ENCODE measurements at regions not wholly inside any gene's neighbourhood (a gene's known extent, or its start where the extent isn't known, plus 50 kb on each side); places are given as distances from the start of the nearest gene placed in this dataset.

DNA sequence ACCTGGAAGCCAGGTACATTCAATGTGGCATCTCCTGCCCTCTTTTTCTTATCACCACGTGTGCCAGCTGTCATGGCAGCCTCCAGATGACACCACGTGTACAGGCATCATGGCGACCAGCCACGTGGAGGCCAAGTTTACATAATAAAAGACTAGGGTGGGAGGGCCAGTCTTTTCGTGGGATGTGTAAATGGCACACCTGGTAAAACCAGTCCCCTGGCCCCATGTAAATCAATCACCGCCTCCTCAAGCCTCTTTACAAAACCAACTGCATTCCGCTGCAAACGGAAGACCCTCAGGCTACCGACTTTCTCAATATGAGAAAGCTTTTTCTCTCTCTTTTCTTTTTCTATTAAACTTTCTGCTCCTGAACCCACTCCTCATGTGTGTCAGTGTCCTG lies 65.1 kb upstream of the PHF14 start:
- BruUV-seq (replicated peaks) = no TSS peak
- H2AFZ ChIP-seq (replicated peaks; ENCODE audit: low read length, poor library complexity) = no peak overlapping the region
- intact Hi-C loops (cut with micrococcal nuclease) = no loop called here

More for the DNA sequence above, 65.1 kb upstream of the PHF14 start:
- WGBS, 2 experiments (ENCODE audit: extremely low coverage in 2 of 2, insufficient read length in 1 of 2) = no CpG with 5 or more reads among the region's 9 CpGs
- Histone ChIP-seq H3K27ac (ENCODE audit: insufficient read depth, low read length) (no peak overlapping the region), H3K4ac (ENCODE audit: low read depth, low read length) (no peak overlapping the region), H4K8ac (ENCODE audit: low read depth in 2 of 2, low read length in 2 of 2) (no peak overlapping the region), H2AK9ac (replicated peaks; ENCODE audit: low read depth, low read length, poor library complexity) (no peak overlapping the region), H3K27me3 (ENCODE audit: control insufficient read depth, insufficient read depth, low read length) (no peaks in the 10 kb centered on the region), H3K23ac (ENCODE audit: low read depth, low read length) (no peak overlapping the region), H2BK5ac (ENCODE audit: low read depth, low read length, poor library complexity, severe bottlenecking) (no peak overlapping the region), H3K4me3 (ENCODE audit: insufficient read depth, low read depth, low read length) (no peak overlapping the region), H3K79me1 (ENCODE audit: low read depth in 1 of 2, low read length in 2 of 2) (no peaks in the 10 kb centered on the region), H4K20me1 (ENCODE audit: insufficient read depth, low read length) (no peaks in the 10 kb centered on the region), H3K14ac (replicated peaks; ENCODE audit: low read depth, low read length) (no peak overlapping the region), H3K56ac (ENCODE audit: extremely low read depth, insufficient read depth, low read length) (no peak overlapping the region), H3K36me3 (ENCODE audit: control insufficient read depth, insufficient read depth, low read length) (no peaks in the 10 kb centered on the region), H3K9ac (ENCODE audit: low read depth, low read length) (no peak overlapping the region), H3K18ac (ENCODE audit: low read depth, low read length) (no peak overlapping the region), H2BK20ac (ENCODE audit: low read depth, low read length) (no peak overlapping the region), H2AK5ac (ENCODE audit: low read depth, low read length) (no peak overlapping the region), H3K4me1 (ENCODE audit: control insufficient read depth, insufficient read depth, low read length) (no peaks in the 10 kb centered on the region), H2BK15ac (ENCODE audit: low read depth, low read length) (no peak overlapping the region), H3K4me2 (ENCODE audit: low read depth, low read length) (no peak overlapping the region), H4K5ac (ENCODE audit: low read depth, low read length) (no peak overlapping the region), H3K9me3 (ENCODE audit: control insufficient read depth, insufficient read depth, low read length) (no peaks in the 10 kb centered on the region), H2BK120ac (ENCODE audit: low read depth, low read length) (no peak overlapping the region), H4K91ac (ENCODE audit: insufficient read depth, low read depth, low read length) (no peak overlapping the region), H3K9me1 (ENCODE audit: insufficient read depth, low read length) (no peaks in the 10 kb centered on the region)
- no peak for ATAC-seq (ENCODE audit: low read depth)
- DNase-seq = no peak
- ChIA-PET POLR2A (ENCODE audit: unreplicated experiment) (no interaction called here), CTCF (no interaction called here)
- TF ChIP-seq MAZ (IDR thresholded peaks at IDR 0.05; ENCODE audit: borderline replicate concordance, low read depth, low read length) (no peak), NFE2L2 (IDR thresholded peaks at IDR 0.05; ENCODE audit: low read depth, low read length) (no peak), CEBPB (IDR thresholded peaks at IDR 0.05; ENCODE audit: low read depth, low read length) (no peak), RFX5 (IDR thresholded peaks at IDR 0.05; ENCODE audit: low read depth, low read length) (no peak), BHLHE40 (IDR thresholded peaks at IDR 0.05; ENCODE audit: low read depth, low read length) (no peak), RAD21 (IDR thresholded peaks at IDR 0.05; ENCODE audit: low read length) (no peak), POLR2A (IDR thresholded peaks at IDR 0.05; ENCODE audit: low read depth, low read length) (no peak)
- TF ChIP-seq, protein P1, sequence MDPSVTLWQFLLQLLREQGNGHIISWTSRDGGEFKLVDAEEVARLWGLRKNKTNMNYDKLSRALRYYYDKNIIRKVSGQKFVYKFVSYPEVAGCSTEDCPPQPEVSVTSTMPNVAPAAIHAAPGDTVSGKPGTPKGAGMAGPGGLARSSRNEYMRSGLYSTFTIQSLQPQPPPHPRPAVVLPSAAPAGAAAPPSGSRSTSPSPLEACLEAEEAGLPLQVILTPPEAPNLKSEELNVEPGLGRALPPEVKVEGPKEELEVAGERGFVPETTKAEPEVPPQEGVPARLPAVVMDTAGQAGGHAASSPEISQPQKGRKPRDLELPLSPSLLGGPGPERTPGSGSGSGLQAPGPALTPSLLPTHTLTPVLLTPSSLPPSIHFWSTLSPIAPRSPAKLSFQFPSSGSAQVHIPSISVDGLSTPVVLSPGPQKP (IDR thresholded peaks at IDR 0.05; ENCODE audit: borderline replicate concordance, low read depth, low read length) = no peak
- in situ Hi-C loops (cut with MboI; ENCODE audit: low sequenced_read_pairs) = no loop called here
- dilution Hi-C loops (cut with HindIII; ENCODE audit: low sequenced_read_pairs, unreplicated experiment) = no loop called here

Data from IMR-90 (cell line).